HEK293T (cell line): ENCODE measurements at regions not wholly inside any gene's neighbourhood (a gene's known extent, or its start where the extent isn't known, plus 50 kb on each side); places are given as distances from the start of the nearest gene placed in this dataset.

Source experiments
- CTCF ChIA-PET: fragments of 350-600 bp; formaldehyde crosslinking; extraction: SDS; loops from one replicate; lab custom pipeline; 2021; ENCODE audit warnings: antibody characterized with exemption, inconsistent platforms; lab: Yijun Ruan, JAX
- POLR2A ChIA-PET: fragments of 350-600 bp; formaldehyde crosslinking; extraction: SDS; loops from one replicate; lab custom pipeline; 2020; ENCODE audit warnings: antibody characterized with exemption, inconsistent platforms; lab: Yijun Ruan, JAX
- DNase-seq: peaks from one replicate; pipeline ENCODE4 v3.0.0; 2012; ENCODE audit warnings: mixed read lengths; ENCODE audit errors: extremely low spot score
- ARNT ChIP-seq: fragments of 450-650 bp; IDR thresholded peaks from 2 replicates; pipeline ENCODE4 v1.6.1; 2017; ENCODE audit warnings: mild to moderate bottlenecking
- BHLHE40 ChIP-seq: fragments of 450-650 bp; IDR thresholded peaks from 2 replicates; pipeline ENCODE4 v1.6.1; 2016; ENCODE audit warnings: mild to moderate bottlenecking, moderate library complexity, borderline replicate concordance
- CTBP1 ChIP-seq: fragments of 450-650 bp; IDR thresholded peaks from 2 replicates; pipeline ENCODE4 v1.6.1; 2016; ENCODE audit warnings: borderline replicate concordance
- ELF4 ChIP-seq: fragments of 450-650 bp; IDR thresholded peaks from 2 replicates; pipeline ENCODE4 v1.6.1; 2017; ENCODE audit warnings: antibody characterized with exemption
- FOXA1 ChIP-seq: fragments of 450-650 bp; IDR thresholded peaks from 2 replicates; pipeline ENCODE4 v1.6.1; 2016; ENCODE audit warnings: mild to moderate bottlenecking
- FOXK2 ChIP-seq: fragments of 450-650 bp; IDR thresholded peaks from 2 replicates; pipeline ENCODE4 v1.6.1; 2016; ENCODE audit warnings: mild to moderate bottlenecking
- FOXM1 ChIP-seq: fragments of 450-650 bp; IDR thresholded peaks from 2 replicates; pipeline ENCODE4 v1.6.1; 2017; ENCODE audit warnings: mild to moderate bottlenecking, borderline replicate concordance
- HDGF ChIP-seq: fragments of 450-650 bp; IDR thresholded peaks from 2 replicates; pipeline ENCODE4 v1.6.1; 2017; ENCODE audit warnings: antibody characterized with exemption, borderline replicate concordance
- L3MBTL2 ChIP-seq: fragments of 450-650 bp; conservative IDR thresholded peaks from 2 replicates; pipeline ENCODE4 v1.6.1; 2016; ENCODE audit warnings: mild to moderate bottlenecking
- LEF1 ChIP-seq: fragments of 450-650 bp; IDR thresholded peaks from 2 replicates; pipeline ENCODE4 v1.6.1; 2017; ENCODE audit warnings: mild to moderate bottlenecking, borderline replicate concordance
- NFRKB ChIP-seq: fragments of 450-650 bp; IDR thresholded peaks from 2 replicates; pipeline ENCODE4 v1.6.1; 2016; ENCODE audit warnings: mild to moderate bottlenecking, moderate library complexity
- PKNOX1 ChIP-seq: fragments of 450-650 bp; IDR thresholded peaks from 2 replicates; pipeline ENCODE4 v1.6.1; 2016
- SP1 ChIP-seq: fragments of 450-650 bp; IDR thresholded peaks from 2 replicates; pipeline ENCODE4 v1.6.1; 2017
- SUZ12 ChIP-seq: fragments of 450-650 bp; IDR thresholded peaks from 2 replicates; pipeline ENCODE4 v1.6.1; 2016; ENCODE audit warnings: mild to moderate bottlenecking
- TARDBP ChIP-seq: fragments of 450-650 bp; IDR thresholded peaks from 2 replicates; pipeline ENCODE4 v1.6.1; 2016
- ZNF384 ChIP-seq: fragments of 450-650 bp; IDR thresholded peaks from 2 replicates; pipeline ENCODE4 v1.6.1; 2016

GRCh38 chr3:181302960-181303359 is 313.4 kb upstream of the DNAJC19 start:
- POLR2A ChIA-PET, result no interaction called here
- CTCF ChIA-PET, result no interaction called here
- no peak for DNase-seq
- TF ChIP-seq BHLHE40, result no peak
- no peak for TF ChIP-seq ZNF384
- no peak for TF ChIP-seq LEF1
- TF ChIP-seq SUZ12, result no peak
- TF ChIP-seq FOXM1, result no peak
- no peak for TF ChIP-seq NFRKB
- no peak for TF ChIP-seq CTBP1
- no peak for TF ChIP-seq ARNT
- no peak for TF ChIP-seq TARDBP
- TF ChIP-seq SP1, result no peak
- TF ChIP-seq L3MBTL2, result no peak
- TF ChIP-seq ELF4, result no peak
- no peak for TF ChIP-seq PKNOX1
- TF ChIP-seq FOXK2, result no peak
- no peak for TF ChIP-seq FOXA1
- TF ChIP-seq HDGF, result no peak

GRCh38 chr3:181300033-181300432 is 310.5 kb upstream of the DNAJC19 start:
- CTCF ChIA-PET, result no interaction called here
- no peak for DNase-seq
- TF ChIP-seq HDGF (no peak), FOXM1 (no peak), PKNOX1 (no peak), FOXK2 (no peak), L3MBTL2 (no peak), SP1 (no peak), TARDBP (no peak), ARNT (no peak), ZNF384 (no peak), BHLHE40 (no peak), LEF1 (no peak), FOXA1 (no peak), SUZ12 (no peak), CTBP1 (no peak), NFRKB (no peak), ELF4 (no peak)
- POLR2A ChIA-PET, result no interaction called here

- TF ChIP-seq SP1 (no peak), CTBP1 (no peak), HDGF (no peak), NFRKB (no peak), L3MBTL2 (no peak), LEF1 (no peak), SUZ12 (no peak)
- CTCF ChIA-PET, result no interaction called here
- POLR2A ChIA-PET, result no interaction called here
- DNase-seq, result no peak
Observed at GRCh38 chr3:181298421-181298820, 308.9 kb upstream of the DNAJC19 start.

- TF ChIP-seq CTBP1 (no peak), ARNT (no peak), NFRKB (no peak), SUZ12 (no peak)
- CTCF ChIA-PET, result no interaction called here
- no peak for DNase-seq
- POLR2A ChIA-PET, result no interaction called here
Observed at GRCh38 chr3:181292984-181293383, 303.4 kb upstream of the DNAJC19 start.

- DNase-seq, result no peak
- TF ChIP-seq NFRKB (no peak), ELF4 (no peak), PKNOX1 (no peak), LEF1 (no peak), L3MBTL2 (no peak), FOXA1 (no peak), HDGF (no peak), FOXM1 (no peak), SP1 (no peak), ARNT (no peak)
- ChIA-PET CTCF (no interaction called here), POLR2A (no interaction called here)
Observed at GRCh38 chr3:181290941-181291340, 301.4 kb upstream of the DNAJC19 start.

GRCh38 chr3:181289306-181289705 is 299.8 kb upstream of the DNAJC19 start:
- no peak for DNase-seq
- no peak for TF ChIP-seq TARDBP
- ChIA-PET POLR2A (no interaction called here), CTCF (no interaction called here)

- ChIA-PET CTCF (no interaction called here), POLR2A (no interaction called here)
- DNase-seq, result no peak
- TF ChIP-seq SUZ12 (no peak), CTBP1 (no peak), TARDBP (no peak), ELF4 (no peak)
Observed at GRCh38 chr3:181288145-181288544, 298.6 kb upstream of the DNAJC19 start.
